ENCODE measurements at regions not wholly inside any gene's neighbourhood (a gene's known extent, or its start where the extent isn't known, plus 50 kb on each side); places are given as distances from the start of the nearest gene placed in this dataset.

- intact Hi-C loops (cut with DNase I, micrococcal nuclease): loop anchor here (5.0 to 10.0 kb wide), 3 partner anchors 495 to 722 kb away; no protein-coding TSS in a partner anchor
- Mint-ChIP-seq H3K27me3 (peaks cover 12% of the 10 kb centered on the region), H3K4me3 (no peak overlapping the region), H3K27ac (no peak overlapping the region), H3K9me3 (no peaks in the 10 kb centered on the region), H3K4me1 (ENCODE audit: low read depth) (peaks cover 11% of the 10 kb centered on the region), H3K36me3 (ENCODE audit: low read depth) (no peaks in the 10 kb centered on the region)
- TF ChIP-seq CTCF (IDR thresholded peaks at IDR 0.05): no peak
- H3K27me3 ChIP-seq (ENCODE audit: control insufficient read depth in 1 of 2, insufficient read depth in 2 of 2, low read length in 2 of 2): no peaks in the 10 kb centered on the region
- ChIA-PET POLR2A (no interaction called here), CTCF (interaction anchor here (1.2 kb wide), 1 partner anchor 337 kb away, joined by 5 read pairs; no protein-coding TSS in a partner anchor)
- no peak overlapping the region for H3K27ac ChIP-seq (ENCODE audit: low read depth in 1 of 2, low read length in 2 of 2)
- DNase-seq (no peak), ATAC-seq (ENCODE audit: poor library complexity) (no peak)
- no peaks in the 10 kb centered on the region for H3K9me3 ChIP-seq (ENCODE audit: control insufficient read depth in 1 of 2, insufficient read depth in 1 of 2, low read length in 2 of 2)
- H3K4me1 ChIP-seq (ENCODE audit: insufficient read depth, low read length): peaks cover 2% of the 10 kb centered on the region
- H3K4me3 ChIP-seq (ENCODE audit: low read length): no peak overlapping the region
- no peaks in the 10 kb centered on the region for H3K36me3 ChIP-seq (ENCODE audit: insufficient read depth, low read length)
Measured at GRCh38 chr6:25219917-25220278, 59.3 kb upstream of the CARMIL1 start.

GRCh38 chr6:25220857-25221256, 58.3 kb upstream of the CARMIL1 start:
- Mint-ChIP-seq H3K4me1 (ENCODE audit: low read depth) (peaks cover 11% of the 10 kb centered on the region), H3K27me3 (peaks cover 12% of the 10 kb centered on the region), H3K9me3 (no peaks in the 10 kb centered on the region), H3K4me3 (no peak overlapping the region), H3K36me3 (ENCODE audit: low read depth) (no peaks in the 10 kb centered on the region), H3K27ac (no peak overlapping the region)
- DNase-seq (no peak), ATAC-seq (ENCODE audit: poor library complexity) (no peak)
- ChIA-PET CTCF (interaction anchor here (1.2 kb wide), 1 partner anchor 336 kb away, joined by 5 read pairs; no protein-coding TSS in a partner anchor), POLR2A (no interaction called here)
- peaks cover 2% of the 10 kb centered on the region for H3K4me1 ChIP-seq (ENCODE audit: insufficient read depth, low read length)
- no peak overlapping the region for H3K4me3 ChIP-seq (ENCODE audit: low read length)
- no peak for TF ChIP-seq CTCF (IDR thresholded peaks at IDR 0.05)
- no peaks in the 10 kb centered on the region for H3K27me3 ChIP-seq (ENCODE audit: control insufficient read depth in 1 of 2, insufficient read depth in 2 of 2, low read length in 2 of 2)
- H3K9me3 ChIP-seq (ENCODE audit: control insufficient read depth in 1 of 2, insufficient read depth in 1 of 2, low read length in 2 of 2): no peaks in the 10 kb centered on the region
- no peak overlapping the region for H3K27ac ChIP-seq (ENCODE audit: low read depth in 1 of 2, low read length in 2 of 2)
- intact Hi-C loops (cut with DNase I, micrococcal nuclease): loop anchor here (5.0 to 10.0 kb wide), 3 partner anchors 494 to 721 kb away; no protein-coding TSS in a partner anchor
- no peaks in the 10 kb centered on the region for H3K36me3 ChIP-seq (ENCODE audit: insufficient read depth, low read length)

DNA sequence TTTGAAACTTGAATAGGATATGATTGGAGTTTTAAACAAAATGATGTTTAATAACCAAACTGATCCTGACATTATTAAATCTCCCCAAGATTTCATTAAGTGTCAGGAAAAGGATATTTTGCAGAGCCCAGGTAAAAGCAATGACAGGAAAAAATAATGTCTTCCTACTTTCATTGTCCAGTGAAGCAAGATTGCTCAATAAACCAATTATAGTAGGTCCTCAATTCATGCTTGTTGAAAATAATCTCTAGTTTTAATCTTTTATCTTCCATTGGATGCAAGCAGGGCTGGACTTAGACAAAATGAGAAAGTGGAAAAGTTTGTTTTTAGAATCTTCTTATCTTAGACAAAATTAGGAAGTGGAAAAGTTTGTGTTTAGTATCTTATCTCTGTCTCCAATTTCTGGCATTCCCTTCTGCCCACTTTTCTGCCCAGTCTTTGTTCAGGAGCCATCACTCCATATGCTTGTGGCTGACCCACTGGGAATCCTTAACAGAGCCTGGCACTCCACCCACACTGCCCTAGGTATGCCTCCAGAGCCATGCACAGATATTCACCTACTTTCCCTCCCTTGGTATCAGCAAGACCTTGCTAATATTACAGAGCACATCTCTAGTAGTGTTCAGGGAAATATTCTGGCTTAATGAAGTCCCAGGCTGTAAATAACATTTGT, 57.0 kb upstream of the CARMIL1 start:
- DNase-seq (no peak), ATAC-seq (ENCODE audit: poor library complexity) (no peak)
- peaks cover 12% of the 10 kb centered on the region for H3K27me3 Mint-ChIP-seq
- Histone ChIP-seq H3K4me3 (ENCODE audit: low read length) (no peak overlapping the region), H3K4me1 (ENCODE audit: insufficient read depth, low read length) (peaks cover 2% of the 10 kb centered on the region), H3K27ac (ENCODE audit: low read depth in 1 of 2, low read length in 2 of 2) (no peak overlapping the region), H3K36me3 (ENCODE audit: insufficient read depth, low read length) (no peaks in the 10 kb centered on the region), H3K27me3 (ENCODE audit: control insufficient read depth in 1 of 2, insufficient read depth in 2 of 2, low read length in 2 of 2) (no peaks in the 10 kb centered on the region), H3K9me3 (ENCODE audit: control insufficient read depth in 1 of 2, insufficient read depth in 1 of 2, low read length in 2 of 2) (no peaks in the 10 kb centered on the region)
- H3K4me1 Mint-ChIP-seq (ENCODE audit: low read depth): peaks cover 11% of the 10 kb centered on the region
- no peaks in the 10 kb centered on the region for H3K36me3 Mint-ChIP-seq (ENCODE audit: low read depth)
- POLR2A ChIA-PET: no interaction called here
- H3K27ac Mint-ChIP-seq: no peak overlapping the region
- CTCF ChIA-PET: interaction anchor here (1.5 to 2.5 kb wide), 3 partner anchors 268 to 377 kb away, joined by 7 to 18 read pairs (median 16); no protein-coding TSS in a partner anchor
- no peaks in the 10 kb centered on the region for H3K9me3 Mint-ChIP-seq
- TF ChIP-seq CTCF (IDR thresholded peaks at IDR 0.05): no peak
- no peak overlapping the region for H3K4me3 Mint-ChIP-seq
- intact Hi-C loops (cut with DNase I, micrococcal nuclease): loop anchor here (5.0 to 10.0 kb wide), 3 partner anchors 493 to 720 kb away; no protein-coding TSS in a partner anchor

Measured in CD4-positive, alpha-beta T cell (primary cell).